ENCODE measurements at regions not wholly inside any gene's neighbourhood (a gene's known extent, or its start where the extent isn't known, plus 50 kb on each side); places are given as distances from the start of the nearest gene placed in this dataset.
A peak's percentile ranks its signal among the peaks of the same experiment; 100 is the strongest.

DNA sequence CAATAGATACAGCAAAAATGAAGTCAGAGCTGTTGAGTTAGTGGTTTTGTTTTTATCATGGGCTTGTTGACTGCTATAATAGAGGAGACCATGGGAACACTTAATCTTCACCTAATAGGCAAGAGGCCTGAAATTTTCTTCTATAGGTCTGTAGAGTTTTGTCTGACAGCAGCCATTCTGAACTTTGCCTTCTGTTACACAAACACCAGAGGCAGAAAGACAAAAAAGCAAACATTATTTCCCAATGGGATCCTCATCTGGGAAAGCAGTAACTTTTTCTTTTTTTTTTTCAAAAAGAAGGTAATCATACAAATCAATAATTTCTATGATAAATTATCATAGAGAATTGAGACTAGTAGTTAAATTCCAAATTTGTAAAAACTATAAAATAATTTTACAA, 494.1 kb downstream of the TOX3 start:
- no peak for DNase-seq (ENCODE audit: low spot score)

DNA sequence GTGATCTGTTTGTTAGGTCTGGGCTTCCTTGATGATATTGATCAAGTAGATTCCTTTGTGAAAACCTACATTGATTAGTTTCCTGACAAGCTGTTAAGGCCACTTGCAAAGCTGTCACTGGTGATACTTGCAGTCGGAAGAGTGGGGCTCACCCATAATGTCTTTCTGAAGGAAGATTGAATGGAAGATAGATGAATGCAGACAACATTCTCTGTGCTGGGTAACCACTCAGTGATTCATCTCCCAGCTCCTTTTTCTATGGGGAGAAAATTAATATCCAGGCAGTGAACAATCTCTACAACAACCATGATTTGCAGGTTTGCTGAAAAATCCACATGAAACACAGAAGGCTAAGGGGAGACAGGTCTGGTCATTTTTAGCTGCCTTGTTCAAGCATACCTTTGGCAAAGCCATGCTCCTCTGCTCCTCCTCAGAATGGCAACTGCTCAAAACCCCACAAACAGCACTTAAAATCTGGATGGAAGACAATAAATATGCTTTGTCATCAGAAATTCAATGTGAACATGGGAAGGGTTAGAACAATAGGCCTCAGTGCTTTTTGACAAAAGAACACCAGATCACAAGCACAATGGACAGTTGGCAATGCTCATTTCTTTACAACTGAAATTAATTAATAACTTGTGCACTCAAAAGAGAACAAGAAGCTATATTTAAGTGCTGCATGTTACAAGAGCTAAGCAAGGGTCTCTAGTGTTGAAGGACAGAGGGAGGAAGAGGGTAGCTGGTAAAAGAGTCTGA, 495.4 kb downstream of the TOX3 start:
- DNase-seq (ENCODE audit: low spot score): no peak

DNA sequence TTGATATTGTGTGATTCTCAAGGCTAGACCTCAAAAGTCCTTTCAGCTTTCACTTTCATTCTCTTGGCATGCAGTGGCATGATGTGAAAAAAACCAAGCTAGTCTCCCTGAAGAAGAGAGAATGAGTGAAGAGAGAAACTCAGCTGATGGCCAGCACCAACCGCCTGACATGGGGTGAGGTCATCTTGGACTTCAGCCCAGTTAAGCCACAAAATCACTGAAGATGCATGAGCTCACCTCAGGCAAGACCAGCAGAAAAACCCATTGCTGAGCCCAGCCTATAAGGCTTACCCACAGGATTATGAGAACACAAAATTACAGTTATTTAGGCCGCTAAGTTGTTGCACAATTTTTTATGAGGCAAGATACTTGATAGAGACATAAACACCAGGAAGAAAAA, 496.5 kb downstream of the TOX3 start:
- DNase-seq (ENCODE audit: low spot score): peak; percentile 95

- DNase-seq (ENCODE audit: low spot score): peak; percentile 5
These were observed 511.5 kb downstream of the TOX3 start for GRCh38 chr16:52035436-52035835.

- DNase-seq (ENCODE audit: low spot score): no peak
These were observed 512.1 kb downstream of the TOX3 start for GRCh38 chr16:52034830-52035229.

GRCh38 chr16:52033992-52034391, 513.0 kb downstream of the TOX3 start:
- no peak for DNase-seq (ENCODE audit: low spot score)

GRCh38 chr16:52022980-52023379, 524.0 kb downstream of the TOX3 start:
- DNase-seq (ENCODE audit: low spot score): no peak

- DNase-seq (ENCODE audit: low spot score): no peak
These were observed 524.8 kb downstream of the TOX3 start for GRCh38 chr16:52022177-52022576.

DNA sequence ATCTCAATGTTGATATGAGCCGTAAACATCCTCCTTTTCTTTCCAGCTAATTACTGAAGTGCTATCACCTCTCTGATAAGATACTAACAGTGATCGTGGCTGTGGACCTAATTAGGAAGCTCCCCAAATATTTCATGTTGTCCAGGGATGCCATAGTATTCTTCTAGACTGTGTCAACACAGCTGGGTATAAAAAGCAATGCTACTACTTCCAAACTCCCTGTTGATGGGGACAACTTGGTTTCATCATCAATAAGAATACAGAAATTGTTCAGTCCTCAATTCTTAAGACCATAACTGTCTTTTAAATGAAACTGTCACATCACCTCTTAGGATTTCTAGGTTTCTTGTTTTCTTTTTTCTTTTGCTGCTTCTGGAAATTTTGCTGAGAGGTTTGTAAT, 530.6 kb downstream of the TOX3 start:
- no peak for DNase-seq (ENCODE audit: low spot score)

DNA sequence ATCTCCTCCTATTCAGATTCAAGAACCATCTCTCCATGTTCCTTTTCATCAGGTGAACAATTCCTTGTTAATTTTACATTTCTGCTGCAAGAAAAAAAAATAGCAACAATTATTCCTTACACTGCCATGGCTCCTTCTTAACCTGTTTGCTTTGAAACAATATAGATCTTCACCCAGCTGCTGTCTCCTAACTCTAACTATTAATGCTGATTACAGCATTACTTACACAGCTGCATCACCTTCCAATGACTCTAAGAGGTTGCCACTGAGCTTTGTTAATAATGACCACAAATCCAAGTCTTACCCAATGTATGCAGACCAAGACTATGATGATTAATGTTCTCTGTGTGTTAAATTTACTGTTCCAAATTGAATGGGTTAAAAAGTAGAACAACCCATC, 541.4 kb downstream of the TOX3 start:
- no peak for DNase-seq (ENCODE audit: low spot score)

DNA sequence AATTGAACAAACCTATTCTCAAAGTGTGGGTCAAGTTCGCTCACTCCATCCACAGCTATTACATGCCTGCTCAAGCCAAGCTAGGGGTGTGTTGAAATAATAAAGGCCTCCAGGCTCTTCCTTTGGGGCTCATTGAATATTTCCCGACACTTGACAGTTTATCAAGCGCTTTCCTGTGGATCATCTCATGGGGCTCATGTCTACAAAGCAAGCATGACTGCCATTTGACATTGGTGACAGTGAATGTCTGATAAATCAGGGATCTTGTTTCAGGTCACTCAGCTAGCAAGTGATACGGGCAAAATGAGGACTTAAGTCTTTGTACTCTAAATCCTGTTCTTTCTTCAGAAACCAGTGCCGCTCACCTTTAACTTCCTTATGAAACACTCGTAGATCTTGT, 542.6 kb downstream of the TOX3 start:
- DNase-seq (ENCODE audit: low spot score): no peak

GRCh38 chr16:52002026-52002425, 544.9 kb downstream of the TOX3 start:
- DNase-seq (ENCODE audit: low spot score): no peak

DNA sequence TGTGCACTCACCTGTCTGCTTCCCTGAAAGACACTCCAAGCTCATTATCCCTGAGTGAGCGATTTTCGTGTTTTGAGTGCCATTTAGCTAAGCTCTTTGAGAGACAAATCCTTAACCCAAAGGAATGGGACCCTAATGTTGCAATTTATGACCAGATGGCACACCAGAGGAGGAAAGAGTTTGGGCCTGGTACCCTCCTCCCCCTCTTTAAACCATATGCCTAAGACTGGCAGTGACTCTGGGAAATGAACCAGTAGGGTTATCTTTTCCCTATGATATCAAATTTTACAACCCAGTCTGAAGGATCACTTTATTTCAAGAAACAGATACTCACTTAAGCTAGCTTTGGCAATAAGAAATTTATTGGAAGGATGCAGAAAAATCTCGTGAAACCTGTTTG, 550.4 kb downstream of the TOX3 start:
- DNase-seq (ENCODE audit: low spot score): no peak

GRCh38 chr16:51994597-51994996, 552.3 kb downstream of the TOX3 start:
- peak; percentile 77 for DNase-seq (ENCODE audit: low spot score)

DNA sequence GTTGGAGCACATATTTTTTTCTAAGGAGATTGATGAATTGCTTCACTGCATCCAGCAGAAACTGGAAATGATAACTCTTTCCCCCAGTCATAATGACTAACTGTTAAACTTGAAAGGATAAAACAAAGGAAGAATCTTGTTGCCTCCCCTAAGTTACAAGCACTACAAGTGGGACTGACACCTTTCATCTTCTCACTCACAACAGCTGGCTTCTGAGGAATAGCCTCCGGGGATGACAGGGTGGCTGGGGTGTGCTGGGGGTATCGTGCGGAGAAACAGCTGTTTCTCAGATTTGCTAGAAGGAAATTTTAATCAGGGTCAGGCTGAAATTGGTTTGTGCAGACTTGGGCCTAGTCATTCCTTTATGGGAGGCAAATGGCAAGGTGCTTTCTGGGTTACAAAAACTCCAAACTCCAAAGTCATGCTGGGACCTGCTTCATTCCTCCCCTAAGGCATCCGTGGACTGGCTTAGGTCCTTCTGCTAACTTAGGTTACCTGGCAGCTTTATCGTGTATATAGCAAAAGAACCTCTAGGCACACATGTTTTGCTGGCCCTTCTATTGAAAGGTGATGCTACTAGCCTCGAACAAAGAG, 557.2 kb downstream of the TOX3 start:
- no peak for DNase-seq (ENCODE audit: low spot score)

DNA sequence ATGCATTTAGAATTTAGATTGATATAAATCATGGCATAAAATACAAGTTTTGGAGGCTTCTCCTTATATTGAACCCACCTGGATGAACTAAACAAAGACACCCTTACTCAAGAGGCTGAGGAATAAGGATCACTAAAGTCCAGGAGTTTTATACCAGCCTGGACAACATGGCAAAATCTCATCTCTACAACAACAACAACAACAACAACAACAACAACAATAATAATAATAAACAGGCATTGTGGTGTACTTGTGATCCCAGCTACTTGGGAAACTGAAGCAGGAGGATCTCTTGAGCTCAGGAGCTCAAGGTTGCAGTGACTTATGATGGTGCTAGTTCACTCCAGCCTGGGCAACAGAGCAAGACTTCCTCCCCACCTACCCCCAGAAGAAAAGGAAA, 558.0 kb downstream of the TOX3 start:
- no peak for DNase-seq (ENCODE audit: low spot score)

- no peak for DNase-seq (ENCODE audit: low spot score)
These were observed 559.4 kb downstream of the TOX3 start for GRCh38 chr16:51987519-51987918.

DNA sequence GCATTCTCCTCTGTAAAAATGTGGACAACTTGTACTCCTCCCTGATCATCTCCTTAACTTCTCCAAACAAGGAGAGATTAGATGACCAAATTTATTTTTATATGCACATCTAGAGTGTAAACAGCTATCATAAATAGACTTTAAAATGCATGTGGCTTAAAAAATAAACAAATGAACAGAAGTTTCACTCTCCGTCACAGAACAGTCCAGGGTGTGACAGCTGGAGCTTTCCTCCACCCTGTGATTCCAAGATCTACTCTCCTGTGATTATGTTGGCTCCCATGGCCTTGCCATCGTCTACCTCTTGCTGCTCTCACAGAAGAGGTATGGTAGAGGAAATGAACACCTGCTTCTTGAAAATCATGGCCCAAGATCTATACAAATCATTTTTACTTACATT, 560.2 kb downstream of the TOX3 start:
- no peak for DNase-seq (ENCODE audit: low spot score)

- no peak for DNase-seq (ENCODE audit: low spot score)
These were observed 560.6 kb downstream of the TOX3 start for GRCh38 chr16:51986301-51986700.

DNA sequence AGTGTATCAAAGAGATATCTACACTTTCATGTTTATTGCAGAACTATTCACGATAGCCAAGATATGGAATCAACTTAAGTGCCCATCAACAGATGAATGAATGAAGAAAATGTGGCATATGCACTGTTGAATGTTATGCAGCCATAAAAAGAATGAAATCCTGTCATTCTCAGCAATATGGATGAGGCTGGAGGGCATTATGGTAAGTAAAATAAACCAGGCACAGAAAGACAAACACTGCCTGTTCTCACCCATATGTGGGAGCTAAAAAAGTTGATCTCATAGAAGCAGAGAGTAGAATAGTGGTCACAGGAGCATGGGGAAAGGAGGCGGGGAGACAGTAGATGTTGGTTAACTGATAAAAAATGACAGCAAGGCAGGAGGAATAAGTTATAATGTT, 561.8 kb downstream of the TOX3 start:
- DNase-seq (ENCODE audit: low spot score): no peak

- DNase-seq (ENCODE audit: low spot score): no peak
These were observed 562.5 kb downstream of the TOX3 start for GRCh38 chr16:51984395-51984794.

DNA sequence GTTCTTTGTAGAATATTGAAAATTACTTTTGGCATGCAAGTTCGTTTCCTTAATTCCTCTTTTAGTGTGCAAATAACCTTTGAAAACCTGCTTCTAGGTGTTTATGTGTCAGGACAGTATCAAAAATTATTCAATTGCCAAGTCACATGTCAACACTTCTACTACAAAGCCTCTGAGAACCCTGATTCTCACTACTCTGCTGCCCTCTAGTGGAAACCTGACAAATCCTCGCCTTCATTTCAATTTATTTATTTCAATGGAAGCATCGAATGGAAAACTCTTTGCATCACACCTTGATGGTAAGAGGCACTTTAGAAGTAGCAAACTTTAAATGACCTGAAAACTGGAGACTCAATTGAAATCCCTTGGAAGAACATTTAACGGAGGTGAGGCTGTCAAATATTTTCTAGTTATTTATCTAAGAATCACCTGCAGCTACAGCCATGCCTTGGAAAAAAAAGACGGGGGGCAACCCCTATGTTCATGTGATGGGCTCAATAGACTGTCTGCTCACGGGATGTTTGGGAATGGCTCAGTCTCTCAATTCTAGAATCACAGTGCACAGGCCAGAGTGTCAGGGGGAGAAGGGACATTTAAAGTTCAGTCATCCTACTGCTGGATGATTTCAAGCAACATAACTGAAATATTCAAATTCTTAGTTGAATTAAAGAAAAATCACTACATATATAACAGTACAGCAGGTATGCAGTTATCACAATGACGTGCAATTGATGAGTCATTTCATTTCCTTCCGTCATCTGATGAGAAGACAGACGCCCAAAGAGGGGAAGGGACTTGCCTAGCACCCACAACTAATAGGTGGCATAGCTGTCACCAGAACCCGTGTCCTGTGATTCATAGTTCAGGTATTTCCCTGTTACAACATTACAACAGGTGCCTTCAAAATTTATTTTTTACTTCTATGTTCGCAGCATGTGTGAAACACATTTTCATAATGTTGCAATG, 563.9 kb downstream of the TOX3 start:
- peak; percentile 73 for DNase-seq (ENCODE audit: low spot score)

DNA sequence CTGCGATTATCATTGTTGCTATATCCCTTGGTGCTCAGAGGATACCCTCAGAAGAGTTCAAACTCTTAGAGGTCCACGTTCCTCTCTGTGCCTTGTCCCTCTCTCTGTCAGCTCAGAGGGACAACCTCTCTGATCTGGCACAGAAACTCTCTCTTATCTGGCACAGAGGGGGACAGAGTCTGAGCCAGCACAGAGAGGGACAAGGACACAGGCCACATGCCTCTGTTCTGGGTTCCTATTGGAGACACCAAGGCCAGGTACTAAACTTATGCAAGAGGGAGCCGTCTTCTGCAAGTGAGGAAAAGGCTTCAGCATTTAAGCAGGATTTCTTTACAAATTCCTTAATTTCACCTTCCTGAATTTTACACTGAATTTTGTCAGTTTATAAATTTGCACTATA, 565.2 kb downstream of the TOX3 start:
- DNase-seq (ENCODE audit: low spot score): no peak
